ENCODE measurements at regions not wholly inside any gene's neighbourhood (a gene's known extent, or its start where the extent isn't known, plus 50 kb on each side); places are given as distances from the start of the nearest gene placed in this dataset.

- Histone ChIP-seq H2BK15ac (ENCODE audit: low read depth, low read length) (no peak overlapping the region), H4K91ac (ENCODE audit: insufficient read depth, low read depth, low read length) (no peak overlapping the region), H3K23ac (ENCODE audit: low read depth, low read length) (no peak overlapping the region), H3K4me1 (ENCODE audit: control insufficient read depth, insufficient read depth, low read length) (no peaks in the 10 kb centered on the region), H2AK9ac (replicated peaks; ENCODE audit: low read depth, low read length, poor library complexity) (no peak overlapping the region), H3K56ac (ENCODE audit: extremely low read depth, insufficient read depth, low read length) (no peak overlapping the region), H2BK20ac (ENCODE audit: low read depth, low read length) (no peak overlapping the region), H3K27ac (ENCODE audit: insufficient read depth, low read length) (no peak overlapping the region), H3K18ac (ENCODE audit: low read depth, low read length) (no peak overlapping the region), H3K27me3 (ENCODE audit: control insufficient read depth, insufficient read depth, low read length) (no peaks in the 10 kb centered on the region), H2BK5ac (ENCODE audit: low read depth, low read length, poor library complexity, severe bottlenecking) (no peak overlapping the region), H3K79me1 (ENCODE audit: low read depth in 1 of 2, low read length in 2 of 2) (no peaks in the 10 kb centered on the region), H3K9ac (ENCODE audit: low read depth, low read length) (no peak overlapping the region), H3K36me3 (ENCODE audit: control insufficient read depth, insufficient read depth, low read length) (no peaks in the 10 kb centered on the region), H3K4me2 (ENCODE audit: low read depth, low read length) (no peak overlapping the region), H2BK120ac (ENCODE audit: low read depth, low read length) (no peak overlapping the region), H4K5ac (ENCODE audit: low read depth, low read length) (no peak overlapping the region), H3K14ac (replicated peaks; ENCODE audit: low read depth, low read length) (no peak overlapping the region), H4K8ac (ENCODE audit: low read depth in 2 of 2, low read length in 2 of 2) (no peak overlapping the region), H2AFZ (replicated peaks; ENCODE audit: low read length, poor library complexity) (no peak overlapping the region), H3K9me1 (ENCODE audit: insufficient read depth, low read length) (no peaks in the 10 kb centered on the region), H3K4ac (ENCODE audit: low read depth, low read length) (no peak overlapping the region), H2AK5ac (ENCODE audit: low read depth, low read length) (no peak overlapping the region), H3K9me3 (ENCODE audit: control insufficient read depth, insufficient read depth, low read length) (no peaks in the 10 kb centered on the region), H4K20me1 (ENCODE audit: insufficient read depth, low read length) (no peaks in the 10 kb centered on the region), H3K4me3 (ENCODE audit: insufficient read depth, low read depth, low read length) (no peak overlapping the region)
- dilution Hi-C loops (cut with HindIII; ENCODE audit: low sequenced_read_pairs, unreplicated experiment) (no loop called here), intact Hi-C loops (cut with micrococcal nuclease) (no loop called here), in situ Hi-C loops (cut with MboI; ENCODE audit: low sequenced_read_pairs) (no loop called here)
- WGBS, 2 experiments (ENCODE audit: extremely low coverage in 2 of 2, insufficient read length in 1 of 2) = no CpG with 5 or more reads among the region's 2 CpGs
- ATAC-seq (ENCODE audit: low read depth) = no peak
- no peak for TF ChIP-seq CTCF (conservative IDR thresholded peaks at IDR 0.05; ENCODE audit: low read depth, low read length)
- TF ChIP-seq SMC3 (IDR thresholded peaks at IDR 0.05; ENCODE audit: low read depth, low read length) = no peak
- no peak for TF ChIP-seq MAZ (IDR thresholded peaks at IDR 0.05; ENCODE audit: borderline replicate concordance, low read depth, low read length)
- no peak for TF ChIP-seq CHD1 (IDR thresholded peaks at IDR 0.05; ENCODE audit: low read depth, low read length)
- no peak for TF ChIP-seq RCOR1 (IDR thresholded peaks at IDR 0.05; ENCODE audit: insufficient replicate concordance, low read length)
- TF ChIP-seq MXI1 (IDR thresholded peaks at IDR 0.05; ENCODE audit: borderline replicate concordance, low read depth, low read length) = no peak
- TF ChIP-seq POLR2A (IDR thresholded peaks at IDR 0.05; ENCODE audit: low read depth, low read length) = no peak
- no peak for TF ChIP-seq FOS (IDR thresholded peaks at IDR 0.05; ENCODE audit: low read depth, low read length)
- TF ChIP-seq BHLHE40 (IDR thresholded peaks at IDR 0.05; ENCODE audit: low read depth, low read length) = no peak
- no peak for DNase-seq
- POLR2A ChIA-PET (ENCODE audit: unreplicated experiment) = no interaction called here
- CTCF ChIA-PET = no interaction called here
- BruUV-seq (replicated peaks) = no TSS peak
Measured at GRCh38 chr21:15240848-15241247, 176.0 kb upstream of the NRIP1 start.

Measured in IMR-90 (cell line).